ENCODE measurements at regions not wholly inside any gene's neighbourhood (a gene's known extent, or its start where the extent isn't known, plus 50 kb on each side); places are given as distances from the start of the nearest gene placed in this dataset.

GRCh38 chr13:63942372-63942771 lies 2526.7 kb upstream of the PCDH20 start:
- Mint-ChIP-seq H3K4me1 (ENCODE audit: low read depth) (no peaks in the 10 kb centered on the region), H3K36me3 (ENCODE audit: low read depth) (no peaks in the 10 kb centered on the region), H3K27me3 (ENCODE audit: insufficient read depth) (no peaks in the 10 kb centered on the region), H3K9me3 (peaks cover 4% of the 10 kb centered on the region), H3K27ac (no peak overlapping the region), H3K4me3 (no peak overlapping the region)
- no peak for DNase-seq (ENCODE audit: low spot score)
- intact Hi-C loops (cut with micrococcal nuclease) = no loop called here

- Mint-ChIP-seq H3K4me3 (no peak overlapping the region), H3K27me3 (ENCODE audit: insufficient read depth) (no peaks in the 10 kb centered on the region), H3K36me3 (ENCODE audit: low read depth) (no peaks in the 10 kb centered on the region), H3K9me3 (peaks cover 13% of the 10 kb centered on the region), H3K4me1 (ENCODE audit: low read depth) (no peaks in the 10 kb centered on the region), H3K27ac (no peak overlapping the region)
- DNase-seq (ENCODE audit: low spot score) = no peak
- intact Hi-C loops (cut with micrococcal nuclease) = no loop called here
Measured at GRCh38 chr13:63938851-63939250, 2523.2 kb upstream of the PCDH20 start.

- intact Hi-C loops (cut with micrococcal nuclease) = no loop called here
- H3K4me1 Mint-ChIP-seq (ENCODE audit: low read depth) = no peaks in the 10 kb centered on the region
- H3K27me3 Mint-ChIP-seq (ENCODE audit: insufficient read depth) = no peaks in the 10 kb centered on the region
- H3K27ac Mint-ChIP-seq = no peak overlapping the region
- no peak overlapping the region for H3K4me3 Mint-ChIP-seq
- DNase-seq (ENCODE audit: low spot score) = no peak
- H3K9me3 Mint-ChIP-seq = no peaks in the 10 kb centered on the region
- no peaks in the 10 kb centered on the region for H3K36me3 Mint-ChIP-seq (ENCODE audit: low read depth)
Measured at GRCh38 chr13:63910511-63910910, 2494.9 kb upstream of the PCDH20 start.

GRCh38 chr13:63909726-63910375 lies 2494.2 kb upstream of the PCDH20 start:
- Mint-ChIP-seq H3K36me3 (ENCODE audit: low read depth) (no peaks in the 10 kb centered on the region), H3K4me3 (no peak overlapping the region), H3K27ac (no peak overlapping the region), H3K9me3 (no peaks in the 10 kb centered on the region), H3K4me1 (ENCODE audit: low read depth) (no peaks in the 10 kb centered on the region), H3K27me3 (ENCODE audit: insufficient read depth) (no peaks in the 10 kb centered on the region)
- no peak for DNase-seq (ENCODE audit: low spot score)
- intact Hi-C loops (cut with micrococcal nuclease) = no loop called here

- Mint-ChIP-seq H3K36me3 (ENCODE audit: low read depth) (no peaks in the 10 kb centered on the region), H3K4me1 (ENCODE audit: low read depth) (no peaks in the 10 kb centered on the region), H3K27me3 (ENCODE audit: insufficient read depth) (no peaks in the 10 kb centered on the region), H3K9me3 (peaks cover 7% of the 10 kb centered on the region), H3K4me3 (no peak overlapping the region), H3K27ac (no peak overlapping the region)
- intact Hi-C loops (cut with micrococcal nuclease) = no loop called here
- no peak for DNase-seq (ENCODE audit: low spot score)
Measured at GRCh38 chr13:63902141-63902540, 2486.5 kb upstream of the PCDH20 start.

GRCh38 chr13:63901630-63902029 lies 2486.0 kb upstream of the PCDH20 start:
- Mint-ChIP-seq H3K9me3 (peaks cover 7% of the 10 kb centered on the region), H3K4me1 (ENCODE audit: low read depth) (no peaks in the 10 kb centered on the region), H3K27me3 (ENCODE audit: insufficient read depth) (no peaks in the 10 kb centered on the region), H3K4me3 (no peak overlapping the region), H3K36me3 (ENCODE audit: low read depth) (no peaks in the 10 kb centered on the region), H3K27ac (no peak overlapping the region)
- no peak for DNase-seq (ENCODE audit: low spot score)
- intact Hi-C loops (cut with micrococcal nuclease) = no loop called here

GRCh38 chr13:63900406-63900805 lies 2484.8 kb upstream of the PCDH20 start:
- Mint-ChIP-seq H3K27ac (no peak overlapping the region), H3K4me3 (no peak overlapping the region)

GRCh38 chr13:63896321-63896720 lies 2480.7 kb upstream of the PCDH20 start:
- intact Hi-C loops (cut with micrococcal nuclease) = no loop called here
- no peaks in the 10 kb centered on the region for H3K9me3 Mint-ChIP-seq

More at GRCh38 chr13:63900406-63900805, 2484.8 kb upstream of the PCDH20 start:
- no peaks in the 10 kb centered on the region for H3K36me3 Mint-ChIP-seq (ENCODE audit: low read depth)
- no peak for DNase-seq (ENCODE audit: low spot score)
- H3K27me3 Mint-ChIP-seq (ENCODE audit: insufficient read depth) = no peaks in the 10 kb centered on the region
- no peaks in the 10 kb centered on the region for H3K4me1 Mint-ChIP-seq (ENCODE audit: low read depth)
- peaks cover 7% of the 10 kb centered on the region for H3K9me3 Mint-ChIP-seq
- intact Hi-C loops (cut with micrococcal nuclease) = no loop called here

GRCh38 chr13:63882052-63882451 lies 2466.4 kb upstream of the PCDH20 start:
- no peak overlapping the region for H3K27ac Mint-ChIP-seq
- H3K27me3 Mint-ChIP-seq (ENCODE audit: insufficient read depth) = no peaks in the 10 kb centered on the region
- H3K36me3 Mint-ChIP-seq (ENCODE audit: low read depth) = no peaks in the 10 kb centered on the region
- intact Hi-C loops (cut with micrococcal nuclease) = no loop called here
- DNase-seq (ENCODE audit: low spot score) = no peak
- peaks cover 9% of the 10 kb centered on the region for H3K9me3 Mint-ChIP-seq
- no peaks in the 10 kb centered on the region for H3K4me1 Mint-ChIP-seq (ENCODE audit: low read depth)
- H3K4me3 Mint-ChIP-seq = no peak overlapping the region

More at GRCh38 chr13:63896321-63896720, 2480.7 kb upstream of the PCDH20 start:
- Mint-ChIP-seq H3K4me1 (ENCODE audit: low read depth) (no peaks in the 10 kb centered on the region), H3K27ac (no peak overlapping the region), H3K36me3 (ENCODE audit: low read depth) (no peaks in the 10 kb centered on the region), H3K4me3 (no peak overlapping the region), H3K27me3 (ENCODE audit: insufficient read depth) (no peaks in the 10 kb centered on the region)
- no peak for DNase-seq (ENCODE audit: low spot score)

GRCh38 chr13:63880705-63881104 lies 2465.1 kb upstream of the PCDH20 start:
- H3K4me1 Mint-ChIP-seq (ENCODE audit: low read depth) = no peaks in the 10 kb centered on the region
- H3K4me3 Mint-ChIP-seq = no peak overlapping the region
- H3K27ac Mint-ChIP-seq = no peak overlapping the region
- H3K9me3 Mint-ChIP-seq = peaks cover 12% of the 10 kb centered on the region
- H3K36me3 Mint-ChIP-seq (ENCODE audit: low read depth) = no peaks in the 10 kb centered on the region
- DNase-seq (ENCODE audit: low spot score) = no peak
- intact Hi-C loops (cut with micrococcal nuclease) = no loop called here
- no peaks in the 10 kb centered on the region for H3K27me3 Mint-ChIP-seq (ENCODE audit: insufficient read depth)

- no peak for DNase-seq (ENCODE audit: low spot score)
- H3K4me1 Mint-ChIP-seq (ENCODE audit: low read depth) = no peaks in the 10 kb centered on the region
- no peaks in the 10 kb centered on the region for H3K27me3 Mint-ChIP-seq (ENCODE audit: insufficient read depth)
- no peak overlapping the region for H3K4me3 Mint-ChIP-seq
- no peak overlapping the region for H3K27ac Mint-ChIP-seq
- intact Hi-C loops (cut with micrococcal nuclease) = no loop called here
- peaks cover 9% of the 10 kb centered on the region for H3K9me3 Mint-ChIP-seq
- no peaks in the 10 kb centered on the region for H3K36me3 Mint-ChIP-seq (ENCODE audit: low read depth)
Measured at GRCh38 chr13:63873936-63874335, 2458.3 kb upstream of the PCDH20 start.

GRCh38 chr13:63864171-63864902 lies 2448.7 kb upstream of the PCDH20 start:
- no peaks in the 10 kb centered on the region for H3K27me3 Mint-ChIP-seq (ENCODE audit: insufficient read depth)

GRCh38 chr13:63855457-63856118 lies 2439.9 kb upstream of the PCDH20 start:
- no peak for DNase-seq (ENCODE audit: low spot score)
- Mint-ChIP-seq H3K9me3 (no peaks in the 10 kb centered on the region), H3K4me3 (no peak overlapping the region), H3K4me1 (ENCODE audit: low read depth) (no peaks in the 10 kb centered on the region), H3K36me3 (ENCODE audit: low read depth) (no peaks in the 10 kb centered on the region), H3K27ac (no peak overlapping the region), H3K27me3 (ENCODE audit: insufficient read depth) (no peaks in the 10 kb centered on the region)
- intact Hi-C loops (cut with micrococcal nuclease) = no loop called here

More at GRCh38 chr13:63864171-63864902, 2448.7 kb upstream of the PCDH20 start:
- no peak overlapping the region for H3K4me3 Mint-ChIP-seq
- DNase-seq (ENCODE audit: low spot score) = no peak
- H3K9me3 Mint-ChIP-seq = peaks cover 16% of the 10 kb centered on the region
- intact Hi-C loops (cut with micrococcal nuclease) = no loop called here
- no peaks in the 10 kb centered on the region for H3K36me3 Mint-ChIP-seq (ENCODE audit: low read depth)
- no peaks in the 10 kb centered on the region for H3K4me1 Mint-ChIP-seq (ENCODE audit: low read depth)
- no peak overlapping the region for H3K27ac Mint-ChIP-seq

Measured in activated T-helper 1 cell treated with anti-CD3 and anti-CD28 coated beads, Interleukin-12 subunit alpha, Interleukin-12 subunit beta, Interleukin-2, Interleukin-4 antibody, amounts not matched to agents 30 ng/mL and 10 ng/mL and 1 ng/mL, durations not matched to agents 14 hours and 24 hours and 36 hours (primary cell).